Vagina (tissue), 2 donors: ENCODE measurements at regions not wholly inside any gene's neighbourhood (a gene's known extent, or its start where the extent isn't known, plus 50 kb on each side); places are given as distances from the start of the nearest gene placed in this dataset.

ENCODE experiments used
- CTCF ChIP-seq, 3 experiments: fragments of 450-650 bp in 2 of 3; fragments of 200-600 bp in 1 of 3; sonication (generic) in 1 of 3; IDR thresholded peaks; one replicate each; pipeline ENCODE4 v1.5.1; 2017 to 2019; ENCODE audit warnings: antibody characterized with exemption in 3 of 3, mild to moderate bottlenecking in 2 of 3, moderate library complexity in 2 of 3
- POLR2A ChIP-seq, 2 donors: fragments of 450-650 bp; IDR thresholded peaks; one replicate each; pipeline ENCODE4 v1.6.1; 2017; ENCODE audit warnings: antibody characterized with exemption in 2 of 2, mild to moderate bottlenecking in 2 of 2, moderate library complexity in 2 of 2
- POLR2AphosphoS5 ChIP-seq, 2 donors: sonication (generic); formaldehyde crosslinking; IDR thresholded peaks; one replicate each; pipeline ENCODE4 v1.9.0; 2017; ENCODE audit warnings: antibody characterized with exemption in 2 of 2, mild to moderate bottlenecking in 2 of 2, low read depth in 1 of 2; ENCODE audit not compliant: insufficient read depth in 1 of 2

- TF ChIP-seq CTCF (IDR thresholded peaks at IDR 0.05), result no peak
- no peak for TF ChIP-seq POLR2A (IDR thresholded peaks at IDR 0.05)
- no peak for TF ChIP-seq POLR2AphosphoS5 (IDR thresholded peaks at IDR 0.05; ENCODE audit: insufficient read depth in 1 of 2, low read depth in 1 of 2)
Observed at GRCh38 chr2:15828576-15828975, 111.8 kb upstream of the MYCN start.
